ENCODE measurements at regions not wholly inside any gene's neighbourhood (a gene's known extent, or its start where the extent isn't known, plus 50 kb on each side); places are given as distances from the start of the nearest gene placed in this dataset.

GRCh38 chr6:119614138-119614537, 264.6 kb upstream of the MAN1A1 start:
- no peaks in the 10 kb centered on the region for H3K4me1 ChIP-seq
- no peak overlapping the region for H3K4me3 ChIP-seq
- H3K36me3 ChIP-seq (replicated peaks in 1 of 2; ENCODE audit: insufficient read depth in 1 of 2, low read depth in 2 of 2) = no peaks in the 10 kb centered on the region
- TF ChIP-seq CTCF (IDR thresholded peaks at IDR 0.05) (no peak), POLR2A (IDR thresholded peaks at IDR 0.05) (no peak)
- WGBS, 2 donors = 75 to 77% methylated on average over 1 of the region's 1 CpG
- no peak overlapping the region for H3K27ac ChIP-seq
- intact Hi-C loops (cut with DNase I) = no loop called here
- ATAC-seq (no peak), DNase-seq (no peak)
- no peaks in the 10 kb centered on the region for H3K9me3 ChIP-seq
- H3K27me3 ChIP-seq = no peaks in the 10 kb centered on the region

- intact Hi-C loops (cut with DNase I) = no loop called here
- Histone ChIP-seq H3K9me3 (no peaks in the 10 kb centered on the region), H3K4me1 (no peaks in the 10 kb centered on the region), H3K27ac (no peak overlapping the region), H3K4me3 (no peak overlapping the region), H3K27me3 (no peaks in the 10 kb centered on the region), H3K36me3 (replicated peaks in 1 of 2; ENCODE audit: insufficient read depth in 1 of 2, low read depth in 2 of 2) (no peaks in the 10 kb centered on the region)
- DNase-seq (no peak), ATAC-seq (no peak)
- no peak for TF ChIP-seq CTCF (IDR thresholded peaks at IDR 0.05)
- TF ChIP-seq POLR2A (IDR thresholded peaks at IDR 0.05) = no peak
Observed at GRCh38 chr6:119612911-119613381, 263.4 kb upstream of the MAN1A1 start.

GRCh38 chr6:119612176-119612891, 262.8 kb upstream of the MAN1A1 start:
- DNase-seq = no peak
- Histone ChIP-seq H3K4me3 (no peak overlapping the region), H3K9me3 (no peaks in the 10 kb centered on the region), H3K27me3 (no peaks in the 10 kb centered on the region), H3K27ac (no peak overlapping the region), H3K4me1 (no peaks in the 10 kb centered on the region), H3K36me3 (replicated peaks in 1 of 2; ENCODE audit: insufficient read depth in 1 of 2, low read depth in 2 of 2) (no peaks in the 10 kb centered on the region)
- no peak for ATAC-seq
- intact Hi-C loops (cut with DNase I) = no loop called here
- no peak for TF ChIP-seq CTCF (IDR thresholded peaks at IDR 0.05)
- WGBS, 2 donors = 65 to 67% methylated on average over 3 of the region's 3 CpGs

- intact Hi-C loops (cut with DNase I) = no loop called here
- 87 to 100% methylated on average over 1 of the region's 1 CpG for WGBS, 2 donors
Observed at GRCh38 chr6:119610754-119611153, 261.2 kb upstream of the MAN1A1 start.

More at GRCh38 chr6:119610754-119611153, 261.2 kb upstream of the MAN1A1 start:
- no peaks in the 10 kb centered on the region for H3K27me3 ChIP-seq
- H3K27ac ChIP-seq = no peak overlapping the region
- H3K9me3 ChIP-seq = no peaks in the 10 kb centered on the region
- no peaks in the 10 kb centered on the region for H3K36me3 ChIP-seq (replicated peaks in 1 of 2; ENCODE audit: insufficient read depth in 1 of 2, low read depth in 2 of 2)
- no peaks in the 10 kb centered on the region for H3K4me1 ChIP-seq
- ATAC-seq (no peak), DNase-seq (no peak)
- no peak overlapping the region for H3K4me3 ChIP-seq
- TF ChIP-seq CTCF (IDR thresholded peaks at IDR 0.05) (no peak), POLR2A (IDR thresholded peaks at IDR 0.05) (no peak)

Measured in body of pancreas (tissue), 4 donors.